Adrenal gland (tissue), 5 donors: ENCODE measurements at regions not wholly inside any gene's neighbourhood (a gene's known extent, or its start where the extent isn't known, plus 50 kb on each side); places are given as distances from the start of the nearest gene placed in this dataset.
"Not testable (repeated sequence)": the region's sequence is repeated elsewhere in the genome, so short reads cannot be mapped to it uniquely, and the experiment has no call there.

Source experiments
- POLR2A ChIP-seq, 2 donors: fragments of 450-650 bp; IDR thresholded peaks; one replicate each; pipeline ENCODE4 v1.6.1; 2017; ENCODE audit warnings: antibody characterized with exemption in 2 of 2, mild to moderate bottlenecking in 2 of 2, moderate library complexity in 1 of 2
- TF ChIP-seq, protein P1 (sequence below), 6 experiments: fragments of 450-650 bp in 4 of 6; fragments of 200-600 bp in 2 of 6; sonication (generic) in 1 of 6; IDR thresholded peaks; 1 replicate in 5 of 6; 2 replicates in 1 of 6; pipeline versions ENCODE4 v1.5.1 to v1.8.0; 2016 to 2021; ENCODE audit warnings: antibody characterized with exemption in 6 of 6, mild to moderate bottlenecking in 2 of 6, moderate library complexity in 1 of 6
- donor health status: DM: no; HTN: no; CAD: no.

DNA sequence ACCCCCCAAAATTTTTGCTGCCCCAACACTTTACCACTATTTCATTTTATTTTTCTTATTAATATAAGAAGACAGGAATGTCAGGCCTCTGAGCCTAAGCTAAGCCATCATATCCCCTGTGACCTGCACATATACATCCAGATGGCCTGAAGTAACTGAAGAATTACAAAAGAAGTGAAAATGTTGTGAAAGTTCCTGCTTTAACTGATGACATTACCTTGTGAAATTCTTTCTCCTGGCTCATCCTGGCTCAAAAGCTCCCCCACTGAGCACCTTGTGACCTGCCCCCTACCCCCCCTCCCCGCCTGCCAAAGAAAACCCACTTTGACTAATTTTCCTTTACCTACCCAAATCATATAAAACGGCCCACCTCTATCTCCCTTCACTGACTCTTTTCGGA, 200.3 kb upstream of the FKBP1C start:
- TF ChIP-seq, protein P1, sequence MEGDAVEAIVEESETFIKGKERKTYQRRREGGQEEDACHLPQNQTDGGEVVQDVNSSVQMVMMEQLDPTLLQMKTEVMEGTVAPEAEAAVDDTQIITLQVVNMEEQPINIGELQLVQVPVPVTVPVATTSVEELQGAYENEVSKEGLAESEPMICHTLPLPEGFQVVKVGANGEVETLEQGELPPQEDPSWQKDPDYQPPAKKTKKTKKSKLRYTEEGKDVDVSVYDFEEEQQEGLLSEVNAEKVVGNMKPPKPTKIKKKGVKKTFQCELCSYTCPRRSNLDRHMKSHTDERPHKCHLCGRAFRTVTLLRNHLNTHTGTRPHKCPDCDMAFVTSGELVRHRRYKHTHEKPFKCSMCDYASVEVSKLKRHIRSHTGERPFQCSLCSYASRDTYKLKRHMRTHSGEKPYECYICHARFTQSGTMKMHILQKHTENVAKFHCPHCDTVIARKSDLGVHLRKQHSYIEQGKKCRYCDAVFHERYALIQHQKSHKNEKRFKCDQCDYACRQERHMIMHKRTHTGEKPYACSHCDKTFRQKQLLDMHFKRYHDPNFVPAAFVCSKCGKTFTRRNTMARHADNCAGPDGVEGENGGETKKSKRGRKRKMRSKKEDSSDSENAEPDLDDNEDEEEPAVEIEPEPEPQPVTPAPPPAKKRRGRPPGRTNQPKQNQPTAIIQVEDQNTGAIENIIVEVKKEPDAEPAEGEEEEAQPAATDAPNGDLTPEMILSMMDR (IDR thresholded peaks at IDR 0.05): not testable (repeated sequence)
- not testable (repeated sequence) for TF ChIP-seq POLR2A (IDR thresholded peaks at IDR 0.05)
